ENCODE measurements at regions not wholly inside any gene's neighbourhood (a gene's known extent, or its start where the extent isn't known, plus 50 kb on each side); places are given as distances from the start of the nearest gene placed in this dataset.
"Not testable (repeated sequence)": the region's sequence is repeated elsewhere in the genome, so short reads cannot be mapped to it uniquely, and the experiment has no call there.

- H3K4me3 ChIP-seq (ENCODE audit: insufficient read depth, low read depth, low read length), result no peak overlapping the region
- no peak overlapping the region for H3K9ac ChIP-seq (ENCODE audit: low read length)
- H3K4me2 ChIP-seq (ENCODE audit: low read length), result no peak overlapping the region
- no peaks in the 10 kb centered on the region for H4K20me1 ChIP-seq (ENCODE audit: insufficient read depth, low read length)
- Mint-ChIP-seq H3K27me3 (ENCODE audit: low read depth, unreplicated experiment) (no peaks in the 10 kb centered on the region), H3K36me3 (ENCODE audit: low read depth, unreplicated experiment) (no peaks in the 10 kb centered on the region), H3K4me1 (ENCODE audit: low read depth, unreplicated experiment) (peaks cover 4% of the 10 kb centered on the region), H3K9me3 (ENCODE audit: unreplicated experiment) (no peaks in the 10 kb centered on the region), H3K4me3 (ENCODE audit: unreplicated experiment) (no peak overlapping the region), H3K27ac (ENCODE audit: unreplicated experiment) (no peak overlapping the region)
- H3K36me3 ChIP-seq (ENCODE audit: insufficient read depth, low read length), result no peaks in the 10 kb centered on the region
- H3K27ac ChIP-seq (ENCODE audit: low read depth, low read length), result no peak overlapping the region
- DNase-seq (ENCODE audit: low read depth) (no peak), FAIRE-seq (no peak)
- H2AFZ ChIP-seq (ENCODE audit: low read depth, low read length), result no peak overlapping the region
- no peaks in the 10 kb centered on the region for H3K9me3 ChIP-seq (ENCODE audit: insufficient read depth, low read depth, low read length)
- H3K79me2 ChIP-seq (ENCODE audit: insufficient read depth, low read length), result no peaks in the 10 kb centered on the region
- no peaks in the 10 kb centered on the region for H3K4me1 ChIP-seq (ENCODE audit: insufficient read depth, low read length)
- TF ChIP-seq, protein P1, sequence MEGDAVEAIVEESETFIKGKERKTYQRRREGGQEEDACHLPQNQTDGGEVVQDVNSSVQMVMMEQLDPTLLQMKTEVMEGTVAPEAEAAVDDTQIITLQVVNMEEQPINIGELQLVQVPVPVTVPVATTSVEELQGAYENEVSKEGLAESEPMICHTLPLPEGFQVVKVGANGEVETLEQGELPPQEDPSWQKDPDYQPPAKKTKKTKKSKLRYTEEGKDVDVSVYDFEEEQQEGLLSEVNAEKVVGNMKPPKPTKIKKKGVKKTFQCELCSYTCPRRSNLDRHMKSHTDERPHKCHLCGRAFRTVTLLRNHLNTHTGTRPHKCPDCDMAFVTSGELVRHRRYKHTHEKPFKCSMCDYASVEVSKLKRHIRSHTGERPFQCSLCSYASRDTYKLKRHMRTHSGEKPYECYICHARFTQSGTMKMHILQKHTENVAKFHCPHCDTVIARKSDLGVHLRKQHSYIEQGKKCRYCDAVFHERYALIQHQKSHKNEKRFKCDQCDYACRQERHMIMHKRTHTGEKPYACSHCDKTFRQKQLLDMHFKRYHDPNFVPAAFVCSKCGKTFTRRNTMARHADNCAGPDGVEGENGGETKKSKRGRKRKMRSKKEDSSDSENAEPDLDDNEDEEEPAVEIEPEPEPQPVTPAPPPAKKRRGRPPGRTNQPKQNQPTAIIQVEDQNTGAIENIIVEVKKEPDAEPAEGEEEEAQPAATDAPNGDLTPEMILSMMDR (IDR thresholded peaks at IDR 0.05; ENCODE audit: insufficient read depth, low read depth, low read length), result no peak
- TF ChIP-seq EZH2 (IDR thresholded peaks at IDR 0.05; ENCODE audit: insufficient read depth, low read length), result no peak
- no peaks in the 10 kb centered on the region for H3K27me3 ChIP-seq (ENCODE audit: insufficient read depth, low read length)
Observed at GRCh38 chr9:7729371-7730163, 70.0 kb downstream of the DMAC1 start.

DNA sequence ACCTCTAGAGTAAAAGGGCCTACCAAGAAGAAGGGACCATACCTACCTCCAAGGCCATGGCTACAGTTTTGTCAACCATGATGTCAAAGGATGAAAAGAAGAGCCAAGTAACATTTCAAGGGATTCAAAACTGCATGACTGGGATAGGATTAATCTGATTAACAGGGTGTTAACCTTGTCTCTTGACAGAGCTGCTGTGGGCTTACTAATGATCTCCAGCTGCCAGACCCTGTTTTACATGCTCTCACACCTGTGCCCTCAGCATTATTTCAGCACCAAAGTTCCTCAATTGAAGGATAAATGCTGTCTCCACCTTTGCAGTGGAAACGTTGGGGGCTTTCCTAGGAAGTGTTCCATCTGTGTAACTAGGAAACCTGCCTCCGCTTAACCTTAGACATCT, 78.3 kb downstream of the DMAC1 start:
- H3K9me3 Mint-ChIP-seq (ENCODE audit: unreplicated experiment), result peaks cover 5% of the 10 kb centered on the region

DNA sequence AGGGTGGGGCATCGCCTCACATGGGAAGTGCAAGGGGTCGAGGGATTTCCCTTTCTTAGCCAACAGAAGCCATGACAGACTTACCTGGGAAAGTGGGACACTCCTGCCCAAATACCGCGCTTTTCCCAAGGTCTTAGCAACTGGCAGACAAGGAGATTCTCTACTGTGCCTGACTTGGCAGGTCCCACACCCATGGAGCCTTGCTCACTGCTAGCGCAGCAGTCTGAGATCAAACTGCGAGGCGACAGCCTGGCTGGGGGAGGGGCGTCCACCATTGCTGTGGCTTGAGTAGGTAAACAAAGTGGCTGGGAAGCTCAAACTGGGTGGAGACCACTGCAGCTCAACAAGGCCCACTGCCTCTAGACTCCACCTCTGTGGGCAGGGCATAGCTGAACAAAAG, 86.5 kb downstream of the DMAC1 start:
- not testable (repeated sequence) for H3K36me3 ChIP-seq (ENCODE audit: insufficient read depth, low read length); H3K27ac ChIP-seq (ENCODE audit: low read depth, low read length); H3K27ac Mint-ChIP-seq (ENCODE audit: unreplicated experiment); H3K4me1 ChIP-seq (ENCODE audit: insufficient read depth, low read length); H3K27me3 ChIP-seq (ENCODE audit: insufficient read depth, low read length); H3K36me3 Mint-ChIP-seq (ENCODE audit: low read depth, unreplicated experiment); H3K4me2 ChIP-seq (ENCODE audit: low read length); H3K27me3 Mint-ChIP-seq (ENCODE audit: low read depth, unreplicated experiment); H3K9me3 ChIP-seq (ENCODE audit: insufficient read depth, low read depth, low read length); H3K79me2 ChIP-seq (ENCODE audit: insufficient read depth, low read length); H2AFZ ChIP-seq (ENCODE audit: low read depth, low read length); H4K20me1 ChIP-seq (ENCODE audit: insufficient read depth, low read length); H3K4me3 ChIP-seq (ENCODE audit: insufficient read depth, low read depth, low read length); H3K4me1 Mint-ChIP-seq (ENCODE audit: low read depth, unreplicated experiment); H3K9me3 Mint-ChIP-seq (ENCODE audit: unreplicated experiment); FAIRE-seq; H3K9ac ChIP-seq (ENCODE audit: low read length); H3K4me3 Mint-ChIP-seq (ENCODE audit: unreplicated experiment); DNase-seq (ENCODE audit: low read depth)

More for the DNA sequence above, 78.3 kb downstream of the DMAC1 start:
- no peak for FAIRE-seq
- no peak overlapping the region for H3K27ac ChIP-seq (ENCODE audit: low read depth, low read length)
- no peak for TF ChIP-seq EZH2 (IDR thresholded peaks at IDR 0.05; ENCODE audit: insufficient read depth, low read length)
- TF ChIP-seq, protein P1 (IDR thresholded peaks at IDR 0.05; ENCODE audit: insufficient read depth, low read depth, low read length), result no peak
- Mint-ChIP-seq H3K36me3 (ENCODE audit: low read depth, unreplicated experiment) (no peaks in the 10 kb centered on the region), H3K27me3 (ENCODE audit: low read depth, unreplicated experiment) (no peaks in the 10 kb centered on the region), H3K4me3 (ENCODE audit: unreplicated experiment) (no peak overlapping the region), H3K27ac (ENCODE audit: unreplicated experiment) (no peak overlapping the region), H3K4me1 (ENCODE audit: low read depth, unreplicated experiment) (no peaks in the 10 kb centered on the region)
- H3K36me3 ChIP-seq (ENCODE audit: insufficient read depth, low read length), result no peaks in the 10 kb centered on the region
- H2AFZ ChIP-seq (ENCODE audit: low read depth, low read length), result no peak overlapping the region
- no peak overlapping the region for H3K9ac ChIP-seq (ENCODE audit: low read length)
- no peak overlapping the region for H3K4me2 ChIP-seq (ENCODE audit: low read length)
- no peaks in the 10 kb centered on the region for H4K20me1 ChIP-seq (ENCODE audit: insufficient read depth, low read length)
- no peaks in the 10 kb centered on the region for H3K27me3 ChIP-seq (ENCODE audit: insufficient read depth, low read length)
- no peaks in the 10 kb centered on the region for H3K9me3 ChIP-seq (ENCODE audit: insufficient read depth, low read depth, low read length)
- no peaks in the 10 kb centered on the region for H3K79me2 ChIP-seq (ENCODE audit: insufficient read depth, low read length)
- DNase-seq (ENCODE audit: low read depth), result no peak
- no peaks in the 10 kb centered on the region for H3K4me1 ChIP-seq (ENCODE audit: insufficient read depth, low read length)
- no peak overlapping the region for H3K4me3 ChIP-seq (ENCODE audit: insufficient read depth, low read depth, low read length)

Measured in astrocyte (in vitro differentiated cells and primary cell).